Suprapubic skin (tissue), 4 donors: ENCODE measurements at regions not wholly inside any gene's neighbourhood (a gene's known extent, or its start where the extent isn't known, plus 50 kb on each side); places are given as distances from the start of the nearest gene placed in this dataset.

Source experiments
- EP300 ChIP-seq: sonication (generic); formaldehyde crosslinking; IDR thresholded peaks from one replicate; pipeline ENCODE4 v1.6.1; 2017; ENCODE audit warnings: antibody characterized with exemption
- POLR2A ChIP-seq, 2 donors: fragments of 450-650 bp; IDR thresholded peaks; one replicate each; pipeline ENCODE4 v1.6.1; 2017; ENCODE audit warnings: antibody characterized with exemption in 2 of 2, mild to moderate bottlenecking in 2 of 2, moderate library complexity in 2 of 2
- POLR2AphosphoS5 ChIP-seq, 3 donors: sonication (generic); formaldehyde crosslinking; IDR thresholded peaks; one replicate each; pipeline ENCODE4 v1.6.1; 2017; ENCODE audit warnings: antibody characterized with exemption in 3 of 3
- TF ChIP-seq, protein P1 (sequence below), 2 donors: fragments of 200-600 bp in 1 of 2; fragments of 450-650 bp in 1 of 2; sonication (generic) in 1 of 2; IDR thresholded peaks; one replicate each; pipeline ENCODE4 v1.5.1; 2016 to 2019; ENCODE audit warnings: antibody characterized with exemption in 2 of 2, mild to moderate bottlenecking in 1 of 2, moderate library complexity in 1 of 2

DNA sequence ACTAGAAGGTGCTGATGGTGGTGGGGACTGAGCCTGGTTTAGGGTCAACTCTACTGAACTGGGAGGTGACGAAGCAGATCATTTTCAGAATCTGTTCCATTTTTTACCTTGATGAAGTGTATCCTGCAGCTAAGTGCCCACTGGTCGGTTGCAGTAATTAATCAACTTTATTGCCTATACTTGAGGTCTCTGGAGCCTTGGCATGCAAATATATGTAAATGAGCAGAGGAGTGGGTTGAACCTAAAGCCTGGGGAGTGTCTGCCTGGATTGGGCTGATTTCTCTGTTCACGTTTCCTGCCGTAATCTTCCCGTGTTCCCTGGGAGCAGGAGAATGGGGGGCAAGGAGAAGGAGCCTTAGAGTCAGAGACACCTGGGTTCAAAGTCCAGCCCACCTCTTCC, 286.8 kb downstream of the PTPRU start:
- TF ChIP-seq, protein P1, sequence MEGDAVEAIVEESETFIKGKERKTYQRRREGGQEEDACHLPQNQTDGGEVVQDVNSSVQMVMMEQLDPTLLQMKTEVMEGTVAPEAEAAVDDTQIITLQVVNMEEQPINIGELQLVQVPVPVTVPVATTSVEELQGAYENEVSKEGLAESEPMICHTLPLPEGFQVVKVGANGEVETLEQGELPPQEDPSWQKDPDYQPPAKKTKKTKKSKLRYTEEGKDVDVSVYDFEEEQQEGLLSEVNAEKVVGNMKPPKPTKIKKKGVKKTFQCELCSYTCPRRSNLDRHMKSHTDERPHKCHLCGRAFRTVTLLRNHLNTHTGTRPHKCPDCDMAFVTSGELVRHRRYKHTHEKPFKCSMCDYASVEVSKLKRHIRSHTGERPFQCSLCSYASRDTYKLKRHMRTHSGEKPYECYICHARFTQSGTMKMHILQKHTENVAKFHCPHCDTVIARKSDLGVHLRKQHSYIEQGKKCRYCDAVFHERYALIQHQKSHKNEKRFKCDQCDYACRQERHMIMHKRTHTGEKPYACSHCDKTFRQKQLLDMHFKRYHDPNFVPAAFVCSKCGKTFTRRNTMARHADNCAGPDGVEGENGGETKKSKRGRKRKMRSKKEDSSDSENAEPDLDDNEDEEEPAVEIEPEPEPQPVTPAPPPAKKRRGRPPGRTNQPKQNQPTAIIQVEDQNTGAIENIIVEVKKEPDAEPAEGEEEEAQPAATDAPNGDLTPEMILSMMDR (IDR thresholded peaks at IDR 0.05): no peak
- TF ChIP-seq EP300 (no peak), POLR2A (IDR thresholded peaks at IDR 0.05) (no peak), POLR2AphosphoS5 (IDR thresholded peaks at IDR 0.05) (no peak)
